ENCODE measurements at regions not wholly inside any gene's neighbourhood (a gene's known extent, or its start where the extent isn't known, plus 50 kb on each side); places are given as distances from the start of the nearest gene placed in this dataset.

DNA sequence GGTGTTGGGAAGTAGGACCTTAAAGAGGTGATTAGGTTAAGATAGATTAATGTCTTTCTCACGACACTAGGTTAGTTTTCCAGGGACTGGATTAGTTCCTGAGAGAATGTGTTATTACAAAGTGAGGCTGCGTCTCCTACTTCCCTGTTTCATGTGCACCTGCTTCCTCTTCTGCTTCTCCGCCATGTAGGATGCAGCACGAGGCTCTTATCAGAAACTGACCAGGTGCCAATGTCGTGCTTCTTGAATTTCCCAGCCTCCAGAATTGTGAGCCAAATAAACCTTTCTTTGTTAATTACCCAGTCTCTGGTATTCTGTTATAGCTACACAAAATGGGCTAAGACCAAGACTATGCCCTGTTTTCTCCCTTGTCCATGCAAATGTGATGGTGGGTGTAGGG is 152.2 kb upstream of the LMO4 start:
- H3K36me3 ChIP-seq (ENCODE audit: low read depth): no peaks in the 10 kb centered on the region
- peaks cover 6% of the 10 kb centered on the region for H3K4me1 ChIP-seq (ENCODE audit: insufficient read depth, poor library complexity, severe bottlenecking)
- TF ChIP-seq, protein P1, sequence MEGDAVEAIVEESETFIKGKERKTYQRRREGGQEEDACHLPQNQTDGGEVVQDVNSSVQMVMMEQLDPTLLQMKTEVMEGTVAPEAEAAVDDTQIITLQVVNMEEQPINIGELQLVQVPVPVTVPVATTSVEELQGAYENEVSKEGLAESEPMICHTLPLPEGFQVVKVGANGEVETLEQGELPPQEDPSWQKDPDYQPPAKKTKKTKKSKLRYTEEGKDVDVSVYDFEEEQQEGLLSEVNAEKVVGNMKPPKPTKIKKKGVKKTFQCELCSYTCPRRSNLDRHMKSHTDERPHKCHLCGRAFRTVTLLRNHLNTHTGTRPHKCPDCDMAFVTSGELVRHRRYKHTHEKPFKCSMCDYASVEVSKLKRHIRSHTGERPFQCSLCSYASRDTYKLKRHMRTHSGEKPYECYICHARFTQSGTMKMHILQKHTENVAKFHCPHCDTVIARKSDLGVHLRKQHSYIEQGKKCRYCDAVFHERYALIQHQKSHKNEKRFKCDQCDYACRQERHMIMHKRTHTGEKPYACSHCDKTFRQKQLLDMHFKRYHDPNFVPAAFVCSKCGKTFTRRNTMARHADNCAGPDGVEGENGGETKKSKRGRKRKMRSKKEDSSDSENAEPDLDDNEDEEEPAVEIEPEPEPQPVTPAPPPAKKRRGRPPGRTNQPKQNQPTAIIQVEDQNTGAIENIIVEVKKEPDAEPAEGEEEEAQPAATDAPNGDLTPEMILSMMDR (IDR thresholded peaks at IDR 0.05; ENCODE audit: poor library complexity, severe bottlenecking): no peak
- H3K9me3 ChIP-seq (ENCODE audit: severe bottlenecking): no peaks in the 10 kb centered on the region
- no peak overlapping the region for H3K4me3 ChIP-seq (ENCODE audit: severe bottlenecking)
- no peak for DNase-seq (ENCODE audit: low spot score)
- ATAC-seq (ENCODE audit: low read depth): no peak
- no peaks in the 10 kb centered on the region for H3K27me3 ChIP-seq (ENCODE audit: insufficient read depth, poor library complexity, severe bottlenecking)
- H3K27ac ChIP-seq (ENCODE audit: poor library complexity, severe bottlenecking): no peak overlapping the region

DNA sequence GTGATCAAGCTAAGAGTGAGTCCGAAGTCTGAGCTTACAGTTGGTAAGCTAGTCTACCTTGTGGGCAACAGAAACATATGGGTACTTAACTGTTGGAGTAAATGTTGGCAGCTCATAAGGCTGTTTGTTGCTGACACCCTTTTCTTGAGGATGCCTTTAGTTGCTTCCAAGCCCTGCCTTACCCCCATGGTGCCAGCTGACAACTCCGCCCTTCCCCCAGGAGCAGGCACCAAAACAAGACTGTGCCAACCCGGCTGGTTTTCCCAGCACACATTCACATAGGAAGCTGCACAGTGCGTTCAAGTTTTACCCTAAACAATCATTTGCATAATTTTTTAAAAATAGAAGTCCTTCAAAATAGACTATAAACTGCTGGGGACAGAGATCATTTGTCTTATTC is 150.2 kb upstream of the LMO4 start:
- H3K27ac ChIP-seq (ENCODE audit: poor library complexity, severe bottlenecking): no peak overlapping the region
- H3K4me3 ChIP-seq (ENCODE audit: severe bottlenecking): no peak overlapping the region
- H3K27me3 ChIP-seq (ENCODE audit: insufficient read depth, poor library complexity, severe bottlenecking): no peaks in the 10 kb centered on the region
- H3K4me1 ChIP-seq (ENCODE audit: insufficient read depth, poor library complexity, severe bottlenecking): peaks cover 6% of the 10 kb centered on the region
- H3K9me3 ChIP-seq (ENCODE audit: severe bottlenecking): no peaks in the 10 kb centered on the region
- TF ChIP-seq, protein P1 (IDR thresholded peaks at IDR 0.05; ENCODE audit: poor library complexity, severe bottlenecking): no peak
- no peaks in the 10 kb centered on the region for H3K36me3 ChIP-seq (ENCODE audit: low read depth)
- no peak for DNase-seq (ENCODE audit: low spot score)
- no peak for ATAC-seq (ENCODE audit: low read depth)

DNA sequence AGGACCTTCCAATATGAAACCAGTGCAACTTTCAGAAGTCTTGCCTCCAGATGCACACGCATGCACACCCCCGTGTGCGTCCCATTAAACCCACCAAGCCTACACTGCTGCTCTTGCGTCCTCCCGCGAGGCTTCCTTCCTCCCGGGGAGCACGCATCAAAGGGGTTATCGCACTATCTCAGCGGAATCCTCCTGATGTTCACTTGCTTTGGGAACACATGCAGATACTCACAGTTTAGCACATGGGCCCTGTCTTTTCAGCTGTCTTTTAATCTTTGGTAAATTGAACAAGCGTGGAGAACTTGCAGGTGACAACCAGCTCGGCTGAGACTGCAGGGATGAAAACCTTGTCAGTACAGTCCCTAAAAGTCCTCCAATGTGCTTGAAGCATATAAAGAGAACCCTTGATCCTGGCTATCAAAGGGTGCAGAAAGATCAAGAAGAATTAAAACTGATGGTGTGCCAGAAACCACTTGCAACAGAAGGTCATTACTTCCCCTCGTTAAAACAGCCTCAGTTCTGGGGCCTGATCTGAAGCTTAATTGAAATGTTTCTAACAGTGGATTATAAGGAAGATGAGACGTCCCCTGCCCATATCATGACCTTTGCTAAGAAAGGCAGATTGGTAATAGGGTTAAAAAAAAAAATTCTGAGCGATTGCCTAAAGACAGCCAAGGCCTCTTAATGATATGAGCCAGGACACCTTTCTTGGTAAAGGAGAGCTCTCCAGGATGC is 149.4 kb upstream of the LMO4 start:
- TF ChIP-seq, protein P1 (IDR thresholded peaks at IDR 0.05; ENCODE audit: poor library complexity, severe bottlenecking): no peak
- H3K4me3 ChIP-seq (ENCODE audit: severe bottlenecking): no peak overlapping the region
- no peaks in the 10 kb centered on the region for H3K27me3 ChIP-seq (ENCODE audit: insufficient read depth, poor library complexity, severe bottlenecking)
- DNase-seq (ENCODE audit: low spot score): no peak
- peaks cover 6% of the 10 kb centered on the region for H3K4me1 ChIP-seq (ENCODE audit: insufficient read depth, poor library complexity, severe bottlenecking)
- H3K36me3 ChIP-seq (ENCODE audit: low read depth): no peaks in the 10 kb centered on the region
- no peaks in the 10 kb centered on the region for H3K9me3 ChIP-seq (ENCODE audit: severe bottlenecking)
- H3K27ac ChIP-seq (ENCODE audit: poor library complexity, severe bottlenecking): no peak overlapping the region
- ATAC-seq (ENCODE audit: low read depth): no peak

DNA sequence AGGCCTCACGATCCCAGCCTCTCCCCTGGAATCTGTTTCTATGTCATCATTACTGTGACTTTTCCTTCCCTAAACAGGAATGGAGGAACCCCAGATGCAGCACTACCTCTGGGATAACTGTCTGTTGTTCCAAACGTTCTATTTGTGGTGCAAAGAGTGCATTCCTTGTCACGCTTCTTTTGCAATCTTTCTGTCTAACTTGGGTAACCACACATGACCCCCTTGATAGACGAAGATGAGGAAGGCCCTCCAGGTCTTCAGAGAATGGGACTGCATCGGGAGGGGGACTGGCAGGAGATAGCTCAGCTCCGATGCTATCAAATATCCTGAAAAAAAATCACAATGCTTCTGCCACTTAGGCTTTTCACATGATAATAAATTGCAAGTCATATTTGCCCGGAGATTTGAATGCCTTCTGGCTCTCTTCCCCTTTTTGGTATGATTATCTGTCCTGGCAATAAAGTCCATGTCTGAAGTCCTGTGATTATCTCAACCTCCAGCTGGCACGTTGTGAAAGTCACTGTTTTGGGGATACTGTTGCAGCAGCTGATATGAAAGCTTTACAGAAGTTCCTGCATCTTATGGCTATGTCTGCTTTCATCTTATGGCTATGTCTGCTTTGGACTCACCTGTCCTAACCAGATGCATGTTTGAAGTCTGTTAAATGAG is 148.7 kb upstream of the LMO4 start:
- no peak for DNase-seq (ENCODE audit: low spot score)
- Histone ChIP-seq H3K27ac (ENCODE audit: poor library complexity, severe bottlenecking) (no peak overlapping the region), H3K27me3 (ENCODE audit: insufficient read depth, poor library complexity, severe bottlenecking) (no peaks in the 10 kb centered on the region), H3K4me1 (ENCODE audit: insufficient read depth, poor library complexity, severe bottlenecking) (peaks cover under 1% of the 10 kb centered on the region), H3K4me3 (ENCODE audit: severe bottlenecking) (no peak overlapping the region), H3K9me3 (ENCODE audit: severe bottlenecking) (no peaks in the 10 kb centered on the region), H3K36me3 (ENCODE audit: low read depth) (no peaks in the 10 kb centered on the region)
- TF ChIP-seq, protein P1 (IDR thresholded peaks at IDR 0.05; ENCODE audit: poor library complexity, severe bottlenecking): no peak
- no peak for ATAC-seq (ENCODE audit: low read depth)

DNA sequence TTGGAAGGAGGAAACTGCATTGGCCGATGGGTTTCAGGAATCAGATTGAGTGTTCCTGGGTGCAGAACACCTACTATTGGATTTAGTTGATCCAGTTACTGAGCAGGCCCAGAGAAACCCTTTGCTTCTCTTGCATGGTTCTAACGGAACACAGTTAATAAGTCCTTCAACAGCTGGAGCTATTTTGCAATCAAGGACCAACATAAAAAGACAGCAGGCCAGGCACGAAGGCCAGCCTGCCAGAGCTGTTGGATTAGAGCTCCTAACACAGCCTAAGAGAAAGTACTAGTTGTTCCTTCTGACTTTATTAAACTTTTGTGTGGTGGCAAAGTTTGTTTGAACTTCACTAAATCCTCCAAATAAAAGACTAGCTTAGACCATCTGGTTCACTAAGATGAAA is 148.0 kb upstream of the LMO4 start:
- H3K4me1 ChIP-seq (ENCODE audit: insufficient read depth, poor library complexity, severe bottlenecking): no peaks in the 10 kb centered on the region
- ATAC-seq (ENCODE audit: low read depth): no peak
- H3K27me3 ChIP-seq (ENCODE audit: insufficient read depth, poor library complexity, severe bottlenecking): no peaks in the 10 kb centered on the region
- H3K4me3 ChIP-seq (ENCODE audit: severe bottlenecking): no peak overlapping the region
- DNase-seq (ENCODE audit: low spot score): no peak
- H3K27ac ChIP-seq (ENCODE audit: poor library complexity, severe bottlenecking): no peak overlapping the region
- no peaks in the 10 kb centered on the region for H3K9me3 ChIP-seq (ENCODE audit: severe bottlenecking)
- H3K36me3 ChIP-seq (ENCODE audit: low read depth): no peaks in the 10 kb centered on the region
- TF ChIP-seq, protein P1 (IDR thresholded peaks at IDR 0.05; ENCODE audit: poor library complexity, severe bottlenecking): no peak

Data from RWPE2 (cell line).